Stimulated activated CD8-positive, alpha-beta memory T cell treated with anti-CD3 and anti-CD28 coated beads, Interleukin-7, amount 100 ng/mL, for 24 hours (primary cell): ENCODE measurements at regions not wholly inside any gene's neighbourhood (a gene's known extent, or its start where the extent isn't known, plus 50 kb on each side); places are given as distances from the start of the nearest gene placed in this dataset.
A peak's percentile ranks its signal among the peaks of the same experiment; 100 is the strongest.

Source experiments
- DNase-seq: peaks from one replicate; pipeline ENCODE4 v3.0.0-alpha.2; 2020; ENCODE audit warnings: low read depth

DNA sequence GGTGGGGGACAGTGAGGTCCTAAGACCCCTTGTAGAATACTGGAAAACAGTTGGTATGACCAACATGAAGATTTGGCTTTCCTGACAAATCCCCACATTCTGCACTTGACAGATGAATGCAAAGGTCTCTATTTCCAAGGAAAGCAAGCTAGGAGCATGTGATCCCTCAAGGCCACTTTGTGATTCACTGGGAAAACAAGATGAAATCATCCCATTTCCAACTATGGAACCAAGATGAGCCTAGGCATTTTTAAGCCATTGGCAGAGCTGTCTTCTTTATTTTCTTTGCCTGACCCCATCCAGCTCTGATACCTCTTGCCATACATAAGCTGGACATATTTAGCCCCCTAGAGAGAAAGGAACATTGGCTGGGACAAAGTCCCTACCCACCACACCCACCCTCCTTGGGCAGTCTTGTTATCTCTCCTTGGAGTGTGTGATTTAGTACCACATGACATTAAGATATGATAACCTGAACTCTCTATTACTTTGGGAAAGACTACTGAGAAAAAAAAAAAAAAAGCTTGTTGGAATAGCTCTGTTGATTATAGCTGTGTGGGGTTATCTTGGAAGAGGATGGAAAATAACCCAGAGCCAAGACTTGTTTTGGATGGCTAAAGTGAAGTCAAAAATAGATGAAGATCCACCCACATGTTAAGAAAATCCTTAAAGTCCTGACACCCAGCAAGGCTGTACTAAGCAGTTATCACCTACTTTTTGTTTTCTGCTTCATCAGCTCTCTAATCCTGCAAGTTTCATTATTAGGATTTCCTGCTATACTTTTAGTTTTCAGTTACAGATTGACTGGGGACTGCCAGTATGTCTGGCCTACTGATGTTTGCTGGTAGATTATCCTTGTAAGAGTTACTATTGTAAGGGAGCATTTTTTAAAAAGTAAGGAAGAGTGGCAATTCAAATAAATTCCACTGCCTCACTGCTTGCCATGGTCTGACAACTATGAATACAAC, 90.1 kb upstream of the PREP start:
- no peak for DNase-seq

DNA sequence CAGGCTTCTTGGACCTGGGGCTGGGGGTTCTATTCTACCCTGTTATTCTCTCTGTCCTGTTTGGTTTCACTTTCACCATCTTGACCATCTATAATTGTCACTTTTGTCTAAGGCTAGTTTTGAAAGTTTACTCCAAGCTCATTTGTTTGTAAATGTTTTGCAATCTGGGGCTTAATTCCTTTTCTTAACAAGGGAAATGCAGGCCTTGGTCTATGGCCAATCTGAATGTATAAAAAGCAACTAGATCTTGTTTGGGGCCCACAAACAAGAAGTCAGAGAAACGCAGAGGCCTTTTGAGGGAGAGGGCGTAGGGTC, 86.3 kb upstream of the PREP start:
- no peak for DNase-seq

DNA sequence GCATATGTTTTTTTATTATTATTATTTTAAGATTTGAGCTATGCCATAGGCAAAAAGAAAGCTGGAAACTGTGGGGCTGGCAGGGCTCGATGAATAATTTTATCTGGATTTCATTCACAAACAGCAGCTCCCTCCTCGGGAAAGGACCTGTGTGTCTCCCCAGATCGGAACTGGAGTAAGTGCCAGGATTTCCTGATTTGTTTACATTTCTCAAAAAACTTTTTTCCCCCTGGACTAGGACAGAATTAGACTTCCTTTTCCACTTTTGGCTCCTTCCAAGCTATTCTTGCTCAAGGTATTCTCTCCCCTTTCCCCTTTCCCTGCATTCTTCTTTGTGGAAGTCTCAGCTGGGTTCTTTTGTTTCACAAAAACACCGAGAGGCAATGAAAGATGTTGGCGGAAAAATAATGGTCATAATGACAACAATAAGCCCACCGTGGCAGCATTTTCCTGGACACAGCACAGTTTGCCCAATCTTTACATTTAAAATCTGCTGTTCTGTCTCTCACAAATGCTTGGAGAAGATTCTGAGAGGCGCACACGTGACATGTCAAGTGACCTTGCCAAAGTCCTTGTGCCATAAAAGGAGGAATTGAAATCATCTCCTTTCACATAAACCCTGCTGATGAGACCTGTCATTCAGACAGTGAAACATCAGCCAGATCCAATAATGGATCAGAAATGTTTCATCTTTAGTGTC, 85.8 kb upstream of the PREP start:
- no peak for DNase-seq

DNA sequence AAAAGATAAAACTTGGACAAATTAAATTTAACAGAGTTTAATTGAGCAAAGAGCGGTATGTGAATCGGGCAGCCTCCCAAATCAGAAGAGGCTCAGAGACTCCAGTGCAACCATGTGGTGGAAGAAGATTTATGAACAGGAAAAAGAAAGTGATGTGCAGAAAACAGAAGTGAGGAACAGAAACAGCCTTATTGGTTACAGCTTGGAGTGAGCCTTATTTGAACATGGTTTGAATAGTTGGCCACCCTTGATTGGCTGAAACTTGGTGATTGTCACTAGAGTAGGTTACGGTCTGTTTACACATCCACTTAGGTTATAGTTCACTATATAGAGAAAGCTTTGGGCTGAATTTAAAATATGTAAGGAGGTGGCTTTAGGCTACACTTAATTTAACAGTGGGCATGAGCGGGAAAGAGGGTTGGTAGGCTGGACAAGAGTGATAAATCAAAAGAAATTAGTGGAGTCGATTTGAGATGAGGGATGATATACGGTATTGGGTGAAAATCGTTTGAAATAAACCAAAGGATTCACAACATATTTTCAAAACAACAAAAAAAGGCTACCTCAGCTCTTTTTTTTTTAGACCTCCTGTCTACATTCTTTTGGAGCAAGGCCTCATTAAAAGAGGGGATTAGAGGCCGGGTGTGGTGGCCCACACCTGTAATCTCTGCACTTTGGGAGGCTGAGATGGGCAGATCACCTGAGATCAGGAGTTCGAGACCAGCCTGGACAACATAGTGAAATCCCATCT, 84.3 kb upstream of the PREP start:
- no peak for DNase-seq

DNA sequence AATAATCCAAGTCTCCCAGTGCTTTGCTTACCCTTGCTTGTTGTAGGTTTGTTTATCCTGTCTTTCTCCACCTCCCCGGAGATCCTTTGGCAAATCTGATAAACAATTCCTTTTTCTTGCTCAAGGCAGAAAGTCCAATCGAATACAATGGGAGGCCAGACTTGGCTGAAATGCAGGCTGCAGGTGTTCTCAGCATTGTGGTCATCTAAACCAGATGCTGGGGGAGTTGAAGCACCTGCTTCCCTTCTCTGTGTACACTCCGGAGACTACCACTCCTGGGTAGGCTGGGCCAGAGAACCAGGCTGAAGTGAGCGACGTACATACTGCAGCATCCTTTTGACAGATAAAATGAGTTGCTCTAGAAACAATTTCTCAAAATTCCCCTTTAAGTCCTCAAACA, 82.6 kb upstream of the PREP start:
- DNase-seq: no peak

DNA sequence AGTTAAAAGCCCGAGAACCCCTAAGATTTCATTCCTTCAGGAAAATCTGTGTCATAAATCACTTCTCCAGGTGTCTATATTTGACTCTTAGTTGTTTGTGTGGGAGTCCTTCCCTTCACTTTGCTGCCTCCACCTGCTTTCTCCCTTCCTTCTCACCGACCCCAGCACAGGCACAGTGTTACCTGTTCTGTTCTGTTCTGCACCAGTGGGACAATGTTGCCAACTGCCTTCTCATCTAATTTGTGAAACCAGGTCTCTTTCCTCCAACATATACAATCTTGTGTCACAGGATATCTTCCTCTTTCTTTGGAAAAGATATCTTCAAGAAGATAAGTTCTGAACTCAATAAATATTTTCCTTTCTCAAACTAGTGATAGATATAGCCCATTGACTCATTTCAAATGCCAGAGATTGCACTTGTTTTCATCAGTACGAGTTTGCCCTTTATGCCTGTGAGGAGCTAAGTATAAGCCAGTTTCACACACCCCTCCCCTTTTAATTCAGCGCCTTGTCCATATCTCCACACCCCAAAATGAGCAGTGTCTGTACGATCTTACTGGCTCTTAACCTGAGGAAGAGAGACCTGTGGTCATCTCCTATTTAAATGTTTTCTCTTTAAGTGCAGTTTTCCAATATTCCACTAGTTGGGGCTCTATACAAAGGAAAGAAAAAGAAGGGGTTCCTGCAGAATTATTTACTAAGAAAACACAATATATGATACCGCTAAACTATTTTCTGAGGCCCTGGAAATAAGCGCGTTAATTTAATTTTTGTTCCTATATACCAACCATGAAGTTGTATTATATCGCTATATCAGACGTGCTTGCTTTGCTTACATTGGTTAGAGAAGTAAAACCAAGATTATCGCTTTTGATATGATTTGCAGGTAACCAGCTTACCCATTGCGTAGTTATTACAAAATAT, 81.6 kb upstream of the PREP start:
- DNase-seq: no peak

DNA sequence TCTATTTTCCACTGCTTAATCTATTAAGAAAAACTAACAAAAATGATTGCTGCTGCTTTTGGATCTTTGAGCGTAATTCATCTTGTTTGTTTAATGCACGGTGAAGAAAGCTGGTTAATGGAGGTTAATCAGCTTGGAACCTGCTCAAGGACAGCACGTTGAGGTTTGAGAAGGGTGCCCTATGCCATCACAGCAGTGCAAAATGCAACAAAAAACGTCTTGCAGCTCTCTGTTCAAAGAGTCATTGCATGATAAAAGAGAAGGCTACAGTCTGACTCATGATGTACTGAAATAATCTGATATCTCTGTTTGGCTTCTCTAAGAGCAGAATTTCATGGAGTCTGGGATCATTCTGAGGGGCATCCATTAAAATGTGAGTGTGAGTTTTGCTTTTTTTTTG, 80.6 kb upstream of the PREP start:
- no peak for DNase-seq

DNA sequence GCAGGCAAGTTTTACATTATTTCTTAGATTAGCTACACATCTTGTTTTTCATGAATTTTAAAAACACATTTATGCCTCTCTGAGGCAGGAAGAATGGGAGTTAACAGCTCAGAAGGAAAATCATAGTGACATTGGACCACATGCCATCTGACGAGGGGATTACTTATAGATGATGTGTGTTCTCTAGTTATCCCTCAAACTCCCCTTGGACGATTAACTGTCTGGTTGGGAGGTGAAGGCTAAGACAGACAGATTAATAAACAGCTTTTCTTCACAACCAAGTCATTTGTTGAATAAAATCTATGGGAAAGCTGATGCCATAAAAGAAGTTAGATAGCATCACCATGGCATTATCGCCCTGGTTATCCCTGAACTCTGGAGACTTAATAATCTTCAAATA, 80.0 kb upstream of the PREP start:
- no peak for DNase-seq

DNA sequence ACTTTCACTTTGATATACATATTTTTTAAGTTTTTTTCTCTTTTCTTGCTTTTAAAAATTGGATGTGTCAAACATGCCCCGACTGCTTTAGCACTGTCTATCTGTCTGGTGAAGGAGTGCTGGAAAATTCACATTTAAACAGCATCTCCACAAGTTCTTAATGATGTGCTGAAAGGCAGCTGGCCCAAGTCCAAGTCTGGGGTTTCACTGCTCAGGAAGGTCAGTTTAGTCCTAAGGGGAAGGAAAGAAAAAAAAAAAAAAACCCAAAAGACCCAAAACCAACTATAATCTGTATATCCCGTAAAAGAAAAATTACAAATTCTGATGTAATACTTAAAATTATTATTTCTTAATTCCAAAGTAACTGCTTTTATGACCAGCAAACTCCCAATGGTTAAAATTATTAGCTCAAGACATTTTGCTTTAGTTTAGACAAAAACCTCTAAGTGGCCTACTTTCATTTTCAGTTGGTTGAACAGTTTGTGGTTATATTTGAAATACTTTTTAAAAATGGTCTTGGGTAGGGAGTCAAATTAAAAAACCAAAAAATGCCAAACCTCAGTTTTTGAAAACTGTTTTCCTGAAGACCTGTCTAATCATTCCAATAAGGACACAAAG, 79.5 kb upstream of the PREP start:
- DNase-seq: no peak

DNA sequence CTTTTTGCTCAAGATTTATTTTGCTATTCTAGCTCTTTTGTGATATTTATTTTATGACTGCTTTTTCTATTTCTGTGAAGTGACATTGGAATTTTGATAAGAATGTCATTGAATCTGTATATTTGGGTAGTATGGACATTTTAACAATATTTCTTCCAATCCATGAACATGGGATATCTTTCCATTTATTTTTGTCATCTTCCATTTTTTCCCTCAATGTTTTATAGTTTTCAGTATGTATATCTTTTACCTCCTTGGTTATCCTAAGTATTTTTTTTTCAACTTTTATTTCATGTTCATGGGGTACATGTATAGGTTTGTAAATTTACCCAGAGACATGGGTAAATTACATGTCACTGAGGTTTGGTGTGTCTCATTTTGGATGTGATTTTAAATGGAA, 74.1 kb upstream of the PREP start:
- DNase-seq: no peak

DNA sequence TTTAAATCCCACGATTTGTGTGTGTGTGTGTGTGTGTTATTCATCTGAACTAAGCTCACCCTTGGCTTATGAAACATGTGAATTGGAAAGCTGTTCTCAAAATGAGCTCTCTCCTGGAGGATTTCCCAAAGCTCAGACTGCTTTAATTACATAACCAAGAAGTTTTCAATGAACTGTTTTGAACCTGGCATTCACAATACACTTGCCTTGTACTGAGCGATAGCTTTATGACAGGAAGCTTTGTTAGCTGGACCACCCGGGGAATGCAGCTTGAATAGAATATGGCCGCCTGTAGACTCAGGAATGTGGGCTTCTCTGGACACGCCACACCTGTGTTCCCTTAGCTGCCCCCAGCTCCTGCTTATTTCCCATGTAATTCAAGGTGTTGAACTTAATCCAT, 71.4 kb upstream of the PREP start:
- DNase-seq: no peak

DNA sequence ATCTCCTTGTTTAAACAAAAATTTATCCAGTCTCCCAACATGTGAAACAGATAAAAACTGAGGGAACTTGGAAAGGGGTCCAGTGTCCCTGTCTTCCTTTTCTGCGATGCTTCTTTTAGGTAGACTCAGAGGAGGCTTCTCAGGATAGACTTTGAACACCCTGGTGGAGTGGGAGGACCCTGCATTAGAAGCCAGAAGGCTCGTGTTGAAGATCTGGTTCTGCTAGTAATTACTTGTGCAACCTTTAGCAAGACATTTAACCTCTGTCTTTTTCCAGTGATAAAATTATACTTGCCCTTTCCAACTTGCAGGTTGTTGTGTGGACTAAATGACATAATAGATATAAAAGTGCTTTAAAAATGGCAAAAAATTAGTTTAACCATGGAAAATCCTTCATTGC, 67.1 kb upstream of the PREP start:
- DNase-seq: no peak

DNA sequence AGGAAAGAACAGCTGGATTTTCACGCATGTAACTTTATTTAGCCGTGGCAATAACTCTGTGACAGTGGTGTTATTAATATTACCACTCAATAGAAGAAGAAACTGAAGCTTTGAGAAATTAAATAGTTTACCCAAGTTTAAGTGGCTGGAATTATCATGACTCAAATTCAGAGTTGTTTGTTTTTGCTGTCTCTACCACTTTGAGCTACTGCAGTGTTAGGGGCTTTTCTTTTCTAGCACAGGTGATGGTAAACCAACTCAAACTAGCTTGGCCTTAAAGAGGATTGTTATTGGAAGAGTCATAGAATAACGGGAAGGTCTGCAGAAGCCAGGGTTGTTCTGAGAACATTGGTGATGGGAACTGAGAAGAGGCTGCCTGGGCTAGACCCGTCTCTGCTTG, 66.0 kb upstream of the PREP start:
- no peak for DNase-seq

DNA sequence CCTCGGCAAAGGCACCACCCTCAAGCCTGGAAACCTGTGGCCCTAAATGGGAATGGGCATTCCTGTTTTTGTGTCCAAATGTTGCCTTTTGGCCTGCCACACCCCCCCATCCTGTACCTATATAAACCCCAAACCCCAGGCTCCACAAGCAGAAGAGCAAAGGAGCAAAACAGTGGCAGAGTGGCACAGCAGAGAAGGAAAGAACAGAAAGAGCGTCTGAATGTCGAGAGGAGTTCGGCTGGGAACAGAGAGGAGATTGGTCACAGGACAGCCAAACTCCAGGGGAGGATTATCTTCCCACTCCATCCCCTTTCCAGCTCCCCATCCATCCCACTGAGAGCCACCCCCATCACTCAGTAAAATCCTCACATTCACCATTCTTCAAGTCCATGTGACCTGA, 58.0 kb upstream of the PREP start:
- no peak for DNase-seq

DNA sequence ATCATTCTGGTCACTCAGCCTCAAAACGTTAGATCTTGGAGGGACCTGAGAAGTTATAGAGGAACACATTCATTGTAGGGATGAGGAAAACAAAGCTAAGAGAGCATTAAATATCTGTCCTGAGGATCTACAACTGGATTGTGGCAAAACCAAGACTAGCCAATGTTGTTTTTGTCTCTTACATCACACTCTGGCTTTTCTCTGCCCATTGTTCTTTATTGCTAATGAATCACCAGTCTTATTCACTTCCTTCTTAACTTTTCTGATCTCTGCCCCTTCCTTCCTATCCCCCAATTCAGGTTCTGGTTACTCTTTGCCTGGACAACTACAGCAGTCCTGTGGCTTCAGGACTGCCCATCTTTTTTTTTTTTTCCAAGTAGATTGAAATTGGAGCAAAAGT, 57.0 kb upstream of the PREP start:
- DNase-seq: no peak

DNA sequence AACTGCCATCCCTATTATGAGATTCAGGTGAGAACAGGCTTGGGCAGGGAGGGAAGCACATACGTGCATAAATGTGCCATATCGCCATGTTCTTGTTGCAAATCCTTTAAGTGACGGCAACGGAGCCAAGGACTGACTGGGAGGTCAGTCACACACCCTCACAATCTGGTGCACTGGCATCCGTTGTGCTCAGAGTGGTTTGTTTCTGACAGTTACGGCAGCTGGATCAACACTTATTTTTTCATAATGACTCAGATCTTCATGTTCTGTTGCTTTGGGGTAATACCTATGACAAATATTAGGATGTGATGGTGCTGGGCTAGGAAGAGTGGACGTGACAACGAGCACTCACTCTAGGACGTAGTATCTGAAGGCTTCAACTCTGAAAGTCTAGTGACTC, 56.2 kb upstream of the PREP start:
- DNase-seq: no peak

DNA sequence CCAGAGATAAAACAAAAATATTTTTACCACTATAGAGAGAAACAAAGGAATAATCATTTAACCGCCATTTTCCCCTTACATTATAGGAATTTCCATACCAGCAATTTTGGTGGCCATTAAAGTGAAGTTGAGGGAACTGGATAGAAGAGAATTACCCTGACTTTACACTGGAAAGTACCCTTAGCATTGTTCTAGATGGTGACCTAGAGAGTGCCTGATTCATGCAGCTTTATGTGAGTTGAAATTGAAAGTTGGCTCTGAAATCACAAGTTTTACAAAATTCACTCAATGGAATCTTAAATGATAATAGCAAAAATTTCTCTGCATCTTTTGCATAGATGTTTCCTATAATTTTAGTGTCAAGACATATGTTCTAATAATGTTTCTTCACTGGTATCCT, 55.7 kb upstream of the PREP start:
- DNase-seq: no peak

DNA sequence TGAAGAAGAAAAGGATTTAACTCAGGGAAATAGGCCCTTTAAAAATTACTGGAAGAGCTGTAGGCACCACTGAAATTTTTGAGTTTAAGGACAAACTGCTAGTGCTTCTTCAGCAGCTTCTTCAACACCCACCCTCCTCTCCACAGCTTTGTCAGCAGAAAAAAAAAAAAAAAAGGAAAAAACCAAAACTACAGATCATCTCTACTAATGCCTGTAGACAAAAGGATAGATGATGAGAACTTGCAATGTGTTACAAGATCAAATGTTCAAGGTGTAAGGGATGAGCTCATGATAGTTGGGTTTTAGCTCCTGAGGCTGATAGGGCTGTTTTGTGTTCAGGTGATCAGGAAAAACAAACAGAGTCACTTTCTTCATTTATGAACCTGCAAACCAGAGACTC, 55.2 kb upstream of the PREP start:
- DNase-seq: no peak

DNA sequence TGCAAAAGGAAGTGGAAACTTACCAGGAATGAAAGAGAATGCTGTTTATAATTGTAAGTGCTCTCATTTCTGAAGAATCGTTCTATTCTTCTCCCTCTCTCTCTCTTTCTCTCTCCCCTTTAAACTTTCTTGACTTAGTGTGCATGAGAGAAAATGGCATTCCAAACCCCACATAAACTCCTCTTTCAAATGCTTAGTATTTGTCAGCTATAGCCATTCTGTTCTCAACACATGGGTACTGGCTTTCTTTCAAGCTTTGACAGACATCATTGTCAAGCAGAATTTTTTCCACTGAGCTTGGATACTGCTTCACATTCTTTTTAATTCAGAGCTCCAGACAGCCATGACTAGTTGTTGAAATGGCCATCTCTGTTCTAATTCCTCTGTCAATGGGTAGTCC, 51.1 kb upstream of the PREP start:
- DNase-seq: no peak

DNA sequence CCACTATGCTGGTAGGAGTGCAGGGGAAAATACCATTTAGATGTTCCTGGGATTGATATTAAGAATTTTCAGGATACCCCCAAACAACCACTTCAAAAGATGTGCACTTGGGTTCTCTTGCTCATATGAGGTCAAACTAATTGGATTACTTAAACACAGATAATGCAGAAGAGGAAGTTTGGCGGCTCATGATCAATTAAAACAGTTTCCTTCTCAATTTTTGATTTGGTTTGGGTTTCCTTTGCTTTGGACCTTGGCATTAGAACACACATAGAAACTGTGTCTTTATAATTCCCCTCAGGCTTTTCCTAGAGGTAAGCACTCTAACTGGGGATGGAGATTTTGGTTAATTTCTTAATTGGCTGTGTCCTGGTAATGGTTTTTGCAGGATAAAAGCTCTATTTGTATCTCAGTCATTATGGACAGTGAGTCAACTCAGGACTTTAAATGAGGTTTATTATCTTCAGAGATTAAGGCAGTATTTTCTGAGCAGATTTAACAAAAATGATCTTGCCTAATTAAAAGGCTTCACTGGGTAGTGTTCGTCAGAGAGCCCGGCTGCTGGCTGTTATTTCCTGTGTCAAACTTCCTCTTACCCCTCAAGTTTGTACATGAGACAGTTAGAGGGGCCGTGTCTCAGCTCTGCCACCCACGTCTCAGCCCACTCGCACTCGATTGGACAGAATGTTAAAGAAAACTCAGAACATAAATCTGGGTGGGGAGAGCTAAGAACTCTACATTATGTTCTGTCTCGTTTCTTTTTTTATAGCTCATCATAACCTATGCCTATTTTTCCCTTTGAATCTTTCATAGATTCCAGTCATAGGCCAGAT, 50.3 kb upstream of the PREP start:
- DNase-seq: peak; percentile 16
